Nucleus accumbens (tissue), 56 donors: ENCODE measurements at regions not wholly inside any gene's neighbourhood (a gene's known extent, or its start where the extent isn't known, plus 50 kb on each side); places are given as distances from the start of the nearest gene placed in this dataset.

Experiments
- DNase-seq, 56 donors: peaks; one replicate each; lab custom pipeline; 2025; lab: John Stamatoyannopoulos, UW

DNA sequence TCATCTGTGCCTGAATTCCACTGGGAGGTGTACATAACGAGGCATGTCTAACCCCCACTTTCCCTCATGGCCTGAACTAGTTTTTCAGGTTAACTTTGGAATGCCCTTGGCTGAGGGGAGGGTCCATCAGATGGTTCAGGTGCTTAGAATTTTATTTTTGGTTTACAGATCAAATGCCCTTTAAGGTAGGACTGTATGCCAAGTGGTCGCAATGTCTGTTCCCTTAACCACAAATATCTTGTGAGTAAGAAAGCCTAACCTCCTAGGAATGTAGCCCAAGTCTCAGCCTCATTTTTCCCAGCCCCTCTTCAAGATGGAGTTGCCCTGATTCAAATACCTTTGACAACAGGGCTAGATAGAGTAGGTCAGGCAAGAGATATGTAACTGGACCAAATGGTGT lies 78.4 kb downstream of the RNASET2 start:
- no peak for DNase-seq

- DNase-seq: no peak
Observed at GRCh38 chr6:166877349-166877748, 79.0 kb downstream of the RNASET2 start.

DNA sequence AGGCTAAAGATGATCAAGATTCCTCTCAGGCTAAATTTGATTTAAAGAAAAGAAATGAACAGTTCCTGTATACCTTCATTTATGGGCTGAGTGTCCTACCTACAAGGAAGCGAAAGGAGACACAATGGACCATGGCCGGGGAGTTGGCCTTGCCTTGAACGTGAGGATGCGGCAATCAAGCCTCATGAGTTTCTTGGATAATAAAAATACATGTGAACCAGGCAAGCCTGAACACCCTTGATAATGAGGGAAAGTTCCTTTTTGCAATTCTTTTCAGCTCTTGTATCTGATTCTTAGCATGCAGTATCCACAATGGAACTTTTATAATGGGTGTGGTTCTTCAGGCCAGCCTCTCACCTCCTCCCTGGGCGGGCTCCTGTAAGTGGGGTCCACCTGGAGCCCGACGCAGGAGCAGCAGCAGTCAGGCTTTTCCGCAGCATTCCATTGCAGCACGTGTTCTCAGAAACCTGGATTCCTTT lies 83.8 kb downstream of the RNASET2 start:
- DNase-seq: no peak

DNA sequence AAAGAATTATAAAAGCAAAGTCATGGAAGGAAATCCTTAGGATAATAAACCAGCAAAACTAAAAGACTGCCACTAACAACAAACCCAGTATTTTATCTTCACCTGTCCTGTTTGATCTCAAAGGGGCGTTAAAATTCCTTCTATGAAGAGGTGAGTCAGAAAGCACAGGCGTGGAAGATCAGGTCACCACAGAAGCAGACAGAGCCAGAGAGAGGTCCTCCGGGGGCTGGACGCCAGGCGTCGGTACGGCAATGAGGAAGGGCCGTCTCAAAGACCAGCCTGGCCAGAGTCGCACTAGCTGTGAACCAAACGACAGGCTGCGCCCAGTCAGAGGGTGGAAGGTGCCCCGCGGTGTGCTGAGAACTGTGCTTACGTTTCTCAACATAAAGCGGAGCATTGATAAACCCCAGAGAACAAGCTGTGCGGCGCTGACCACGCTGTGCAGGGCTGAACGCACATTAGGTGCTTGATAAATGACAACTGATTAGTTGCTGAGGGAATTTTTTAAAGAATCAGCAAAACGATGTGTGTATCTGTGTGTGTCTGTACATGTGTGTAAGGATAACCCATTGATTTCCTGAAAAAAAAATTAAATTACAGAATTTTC lies 85.6 kb downstream of the RNASET2 start:
- no peak for DNase-seq

- DNase-seq: peak in 24 of 56 donors; percentile 11 to 79 (median 44)
Observed at GRCh38 chr6:166866839-166867637, 89.3 kb downstream of the RNASET2 start.

DNA sequence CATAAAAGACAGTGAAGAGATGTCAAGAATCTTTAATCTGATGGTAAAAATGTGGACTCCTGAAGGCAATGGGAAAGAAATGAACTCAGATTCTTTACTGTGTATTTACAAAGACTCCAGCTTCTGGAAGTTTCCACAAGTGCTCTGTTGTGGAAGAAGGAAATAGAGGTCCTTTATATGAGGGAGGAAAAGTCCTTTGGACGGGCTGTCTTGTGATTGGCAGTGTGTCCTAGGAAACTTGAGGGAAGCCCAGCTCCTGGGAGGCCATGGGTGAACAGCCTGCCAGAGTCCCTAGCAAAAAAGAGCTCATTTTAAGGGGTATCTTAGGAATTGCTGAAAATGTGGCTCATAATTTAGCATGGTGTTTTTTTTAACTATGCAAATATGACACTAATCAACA lies 92.0 kb downstream of the RNASET2 start:
- DNase-seq: peak in 5 of 56 donors; percentile 7 to 43 (median 33)

GRCh38 chr6:166862978-166863530 lies 93.3 kb downstream of the RNASET2 start:
- peak in 4 of 56 donors; percentile 44 to 68 (median 57) for DNase-seq

- peak in 41 of 56 donors; percentile 19 to 87 (median 49) for DNase-seq
Observed at GRCh38 chr6:166862287-166862977, 93.9 kb downstream of the RNASET2 start.

DNA sequence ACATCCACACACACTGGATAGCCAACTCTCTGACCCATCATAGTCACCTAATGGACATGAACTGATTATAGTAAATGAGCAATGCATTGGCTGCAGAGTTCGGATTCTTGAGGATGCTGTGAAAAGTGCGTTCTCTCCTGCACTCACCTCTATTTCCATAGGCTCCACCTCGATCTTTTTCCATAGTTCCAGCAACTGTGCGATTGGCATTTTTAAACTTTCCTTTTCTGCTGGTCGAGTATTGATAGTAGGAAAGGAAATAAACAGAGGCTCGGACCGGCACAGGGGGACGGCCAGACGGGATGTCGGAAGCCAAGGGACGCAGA lies 94.4 kb downstream of the RNASET2 start:
- DNase-seq: no peak

GRCh38 chr6:166861304-166861703 lies 95.0 kb downstream of the RNASET2 start:
- DNase-seq: peak in 1 of 56 donors; percentile 27

- no peak for DNase-seq
Observed at GRCh38 chr6:166860392-166860791, 96.0 kb downstream of the RNASET2 start.

DNA sequence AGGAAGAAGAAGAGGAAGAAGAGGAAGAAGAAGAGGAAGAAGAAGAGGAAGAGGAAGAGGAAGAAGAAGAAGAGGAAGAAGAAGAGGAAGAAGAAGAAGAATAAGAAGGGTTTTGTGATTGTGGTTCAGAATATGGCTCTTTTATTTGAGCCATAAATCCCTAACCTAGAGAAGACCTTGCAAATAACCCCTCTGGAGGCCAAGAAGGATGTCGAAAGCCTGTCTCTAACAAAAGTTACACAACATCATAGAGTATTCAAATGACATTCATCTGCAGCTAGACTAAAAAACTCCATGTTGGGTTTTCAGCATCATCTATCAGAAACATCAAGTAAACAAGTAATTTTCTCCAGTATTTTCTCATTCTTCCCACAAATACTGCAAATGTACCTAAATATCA lies 100.9 kb downstream of the RNASET2 start:
- no peak for DNase-seq

DNA sequence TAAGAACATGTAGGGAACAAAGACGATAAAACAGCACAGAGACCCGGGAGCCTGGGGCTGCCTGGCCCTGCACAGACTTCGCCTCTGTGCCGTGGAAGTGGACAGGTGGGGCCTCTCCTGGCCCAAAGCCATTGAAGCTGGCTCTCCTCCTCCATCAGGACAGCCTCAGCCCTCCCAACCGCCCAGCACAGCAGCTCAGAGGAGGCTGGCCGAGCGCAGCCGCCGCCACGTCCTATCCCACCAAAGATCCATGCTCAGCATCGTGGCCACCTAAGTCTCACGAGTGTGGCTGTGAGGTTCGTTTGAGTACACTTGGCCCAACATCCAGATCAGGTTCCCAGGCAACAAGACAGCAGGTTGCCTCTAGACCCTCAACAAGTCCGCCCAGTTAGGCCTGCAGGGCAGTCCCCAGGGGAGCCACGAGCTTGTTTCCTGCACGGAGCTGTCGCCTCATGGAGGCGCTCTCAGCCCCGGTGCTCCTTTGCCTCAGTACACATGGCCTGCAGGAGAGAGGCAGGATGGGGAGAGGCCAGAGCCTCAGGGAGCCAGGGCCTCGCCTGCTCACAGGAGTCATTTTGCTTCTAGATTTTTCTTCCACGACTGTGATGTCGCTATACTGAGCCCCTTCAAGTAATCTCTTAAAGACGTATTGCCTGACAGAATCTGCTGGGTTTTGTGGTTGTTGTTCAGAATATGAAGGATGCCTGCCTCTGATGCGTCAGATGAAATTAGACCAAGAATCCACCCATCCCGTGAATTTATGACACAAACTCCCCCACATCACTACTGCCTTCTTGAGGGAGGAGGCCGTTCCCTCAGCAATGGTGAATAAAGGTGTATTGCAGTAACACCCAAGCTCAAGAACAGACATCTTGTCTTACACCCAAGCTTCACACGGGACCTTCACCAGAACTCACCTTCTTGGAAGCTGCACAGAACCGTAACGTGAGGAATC lies 102.7 kb downstream of the RNASET2 start:
- DNase-seq: no peak

DNA sequence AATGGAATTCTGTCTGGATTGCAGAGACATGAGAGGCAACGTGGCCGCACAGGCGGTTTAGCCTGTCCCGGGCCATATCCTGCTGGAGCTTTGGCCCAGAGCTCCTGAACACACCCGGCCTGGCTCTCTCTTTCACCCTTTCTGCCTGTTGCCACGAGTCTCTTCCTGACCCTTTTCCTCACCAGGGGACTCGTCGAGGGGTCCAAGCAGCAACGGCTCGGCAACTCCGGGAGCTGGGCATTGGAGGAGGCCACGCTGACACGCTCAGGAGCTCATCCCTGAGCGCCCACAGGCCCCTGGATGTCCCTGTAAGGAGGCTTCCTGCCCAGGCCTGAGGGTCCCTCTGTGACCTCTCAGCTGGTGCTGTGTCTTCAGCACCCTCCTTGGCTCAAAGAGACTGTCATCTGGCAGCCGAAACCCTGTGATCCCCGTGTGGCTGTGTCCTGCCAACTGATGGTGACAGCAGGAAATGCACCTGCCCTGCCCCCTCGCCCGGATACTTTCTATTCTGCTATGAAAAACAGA lies 103.8 kb downstream of the RNASET2 start:
- DNase-seq: no peak

DNA sequence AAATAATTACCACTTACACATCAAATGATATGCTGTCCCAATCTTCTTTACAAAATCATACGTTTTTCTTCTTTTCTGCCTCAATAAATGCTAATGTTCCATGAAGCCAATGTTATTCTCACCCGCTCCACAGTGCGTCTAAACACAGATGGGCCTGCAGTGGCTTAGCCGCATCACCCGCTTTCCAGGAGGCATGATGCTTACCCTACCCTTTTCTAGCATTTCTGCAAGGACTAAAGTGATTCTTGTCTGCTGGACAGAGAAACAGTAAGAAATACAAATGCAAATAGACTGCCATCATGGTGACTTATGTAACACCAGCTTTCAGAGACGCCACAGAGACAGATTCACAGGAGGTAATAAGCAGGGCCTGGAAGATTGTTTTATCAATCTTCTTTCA lies 104.4 kb downstream of the RNASET2 start:
- no peak for DNase-seq

DNA sequence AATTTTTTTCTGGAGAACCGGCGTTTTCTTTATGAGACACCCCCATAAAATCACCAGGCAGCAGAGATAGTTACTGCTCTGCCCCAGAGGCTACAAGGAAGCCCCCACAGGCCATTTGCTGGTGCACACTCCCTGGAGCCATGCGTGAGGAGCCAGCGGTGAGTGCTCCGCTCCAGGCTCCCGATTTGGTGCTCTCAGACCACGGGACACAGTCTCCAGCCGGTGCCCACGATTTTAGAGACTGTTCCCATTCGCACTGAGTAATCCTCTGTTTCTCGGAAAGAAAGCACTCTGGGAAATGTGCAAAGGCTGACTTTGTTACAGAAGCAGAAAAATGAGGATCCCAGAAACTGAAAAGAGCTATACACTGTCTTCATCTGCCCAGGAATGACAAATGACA lies 104.9 kb downstream of the RNASET2 start:
- DNase-seq: no peak

DNA sequence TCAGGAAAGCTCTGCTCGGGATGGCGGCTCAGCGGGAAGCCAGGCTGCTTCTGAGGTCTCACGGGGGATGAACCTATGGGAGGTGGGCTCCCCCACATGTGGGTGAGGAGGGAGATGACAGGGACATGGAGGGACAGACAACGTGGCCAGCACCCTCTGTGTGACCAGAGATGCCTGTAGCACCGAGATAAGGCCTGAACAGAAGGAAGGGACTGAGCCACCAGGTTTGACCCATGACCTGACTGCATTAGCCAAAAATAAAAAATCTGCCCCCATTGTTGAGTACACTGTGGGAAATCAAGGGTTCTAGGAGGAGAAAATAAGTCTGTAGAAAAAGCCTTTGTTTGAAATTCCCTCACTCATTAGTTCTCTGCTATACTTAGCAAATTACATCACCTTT lies 105.7 kb downstream of the RNASET2 start:
- DNase-seq: no peak

GRCh38 chr6:166849749-166850183 lies 106.6 kb downstream of the RNASET2 start:
- no peak for DNase-seq

DNA sequence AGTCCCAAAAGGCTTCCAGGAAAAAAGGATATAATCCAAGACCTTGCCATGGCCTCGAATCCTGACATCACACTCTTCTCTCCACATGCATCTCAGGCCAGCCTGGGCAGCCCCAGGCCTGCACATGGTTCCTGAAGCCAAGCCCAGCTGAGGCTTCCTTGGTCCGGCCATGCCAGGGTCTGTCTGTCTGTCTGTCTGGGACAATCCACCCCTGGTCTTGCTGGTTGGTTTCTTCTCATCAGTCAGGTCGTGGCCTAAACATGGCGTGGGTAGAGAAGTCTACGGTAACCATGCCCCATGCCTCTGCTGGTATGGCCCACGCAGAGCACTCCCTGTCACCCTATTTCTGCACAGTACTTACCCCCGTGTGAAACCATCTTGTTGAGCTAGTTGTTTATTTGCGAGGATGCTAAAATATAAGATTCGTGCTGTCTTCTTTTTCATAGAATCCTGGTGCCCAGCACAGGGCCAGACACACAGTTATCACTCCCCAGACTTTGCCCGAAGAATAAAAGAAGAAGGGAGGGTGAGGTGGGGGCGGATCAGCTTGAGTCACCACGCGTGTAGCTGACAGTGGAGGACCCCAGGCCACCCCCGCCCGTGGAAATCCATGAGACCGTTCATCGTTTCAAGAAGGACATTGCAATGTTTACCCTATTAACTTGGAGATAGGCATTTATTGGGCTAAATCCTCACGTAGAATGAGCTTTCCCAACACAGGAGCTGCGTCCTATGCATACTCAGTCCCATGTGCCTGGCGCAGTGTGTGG lies 107.2 kb downstream of the RNASET2 start:
- no peak for DNase-seq
